Subcutaneous abdominal adipose tissue (tissue), 5 donors: ENCODE measurements at regions not wholly inside any gene's neighbourhood (a gene's known extent, or its start where the extent isn't known, plus 50 kb on each side); places are given as distances from the start of the nearest gene placed in this dataset.

Source experiments
- H3K27ac ChIP-seq: one replicate; pipeline ENCODE4 v1.7.0; 2013; ENCODE audit warnings: low read depth, mild to moderate bottlenecking, inconsistent platforms, low read length, moderate library complexity
- H3K27me3 ChIP-seq, 5 donors: one replicate each; pipeline ENCODE4 v1.7.0; 2013; ENCODE audit warnings: low read length in 5 of 5, inconsistent platforms in 1 of 5; ENCODE audit not compliant: control insufficient read depth in 5 of 5, insufficient read depth in 4 of 5
- H3K36me3 ChIP-seq, 5 donors: one replicate each; pipeline ENCODE4 v1.7.0; 2013; ENCODE audit warnings: low read length in 5 of 5; ENCODE audit not compliant: control insufficient read depth in 5 of 5, insufficient read depth in 5 of 5
- H3K4me1 ChIP-seq, 5 donors: one replicate each; pipeline ENCODE4 v1.7.0; 2013; ENCODE audit warnings: low read length in 5 of 5, mild to moderate bottlenecking in 3 of 5, moderate library complexity in 1 of 5; ENCODE audit not compliant: control insufficient read depth in 5 of 5, insufficient read depth in 5 of 5
- H3K4me3 ChIP-seq, 5 donors: one replicate each; pipeline ENCODE4 v1.7.0; 2013; ENCODE audit warnings: low read length in 5 of 5, low read depth in 1 of 5
- H3K9ac ChIP-seq, 5 donors: one replicate each; pipeline ENCODE4 v1.7.0; 2013; ENCODE audit warnings: low read length in 5 of 5, mild to moderate bottlenecking in 4 of 5, moderate library complexity in 3 of 5
- H3K9me3 ChIP-seq, 5 donors: one replicate each; pipeline ENCODE4 v1.7.0; 2013; ENCODE audit warnings: low read length in 5 of 5; ENCODE audit not compliant: control insufficient read depth in 5 of 5
- donor health status: healthy.
- donor health status: healthy.
- donor health status: healthy.
- donor health status: healthy.
- donor health status: healthy.

DNA sequence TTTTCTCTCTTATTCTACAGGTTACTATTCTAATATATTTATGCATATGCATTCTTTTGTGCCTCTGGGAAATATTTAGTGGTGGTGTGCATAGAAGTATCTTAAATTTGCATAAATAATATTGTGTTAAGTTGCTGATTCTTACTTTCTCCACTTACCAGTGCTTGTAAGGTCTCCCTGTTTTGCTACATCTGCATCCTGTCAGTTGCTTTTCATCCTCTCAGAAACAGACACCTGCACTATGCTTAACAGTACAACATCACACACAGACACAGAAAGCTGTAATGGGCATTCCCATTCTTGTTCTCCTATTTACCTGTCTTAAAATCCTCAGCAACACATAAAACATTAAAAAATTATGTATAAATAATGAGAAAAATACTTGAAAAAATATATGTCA lies 713.3 kb upstream of the RGMB start:
- Histone ChIP-seq H3K9me3 (no peaks in the 10 kb centered on the region), H3K9ac (no peak overlapping the region), H3K4me3 (no peak overlapping the region), H3K27me3 (no peaks in the 10 kb centered on the region), H3K27ac (no peak overlapping the region), H3K4me1 (no peaks in the 10 kb centered on the region), H3K36me3 (no peaks in the 10 kb centered on the region)

DNA sequence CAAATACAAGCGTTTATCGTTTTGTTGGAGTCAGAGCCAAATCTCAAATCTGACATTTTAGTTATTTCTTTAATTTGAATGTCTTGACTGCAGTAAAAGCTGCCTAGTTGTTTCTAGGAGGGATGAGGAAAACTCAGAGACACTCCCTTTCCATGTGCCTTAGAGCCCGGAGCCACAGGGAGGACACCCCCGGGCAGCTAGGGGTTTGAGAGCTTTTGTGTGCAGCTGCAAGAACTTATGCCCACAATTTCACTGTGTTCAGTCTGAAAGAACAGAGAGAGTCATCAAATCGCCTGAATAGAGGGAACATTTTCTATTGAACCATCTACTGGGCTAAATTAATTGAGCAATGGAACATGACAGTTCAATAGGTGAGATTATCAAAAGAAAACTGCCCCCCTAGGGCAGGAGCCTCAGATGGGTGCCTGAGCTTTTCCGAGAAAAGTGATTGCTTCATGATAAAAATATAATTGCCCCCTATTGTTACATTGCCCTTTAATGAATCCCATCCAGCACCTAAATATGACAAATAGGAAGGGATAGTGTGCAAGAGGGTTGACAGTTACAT lies 709.3 kb upstream of the RGMB start:
- Histone ChIP-seq H3K4me3 (no peak overlapping the region), H3K27ac (no peak overlapping the region)

DNA sequence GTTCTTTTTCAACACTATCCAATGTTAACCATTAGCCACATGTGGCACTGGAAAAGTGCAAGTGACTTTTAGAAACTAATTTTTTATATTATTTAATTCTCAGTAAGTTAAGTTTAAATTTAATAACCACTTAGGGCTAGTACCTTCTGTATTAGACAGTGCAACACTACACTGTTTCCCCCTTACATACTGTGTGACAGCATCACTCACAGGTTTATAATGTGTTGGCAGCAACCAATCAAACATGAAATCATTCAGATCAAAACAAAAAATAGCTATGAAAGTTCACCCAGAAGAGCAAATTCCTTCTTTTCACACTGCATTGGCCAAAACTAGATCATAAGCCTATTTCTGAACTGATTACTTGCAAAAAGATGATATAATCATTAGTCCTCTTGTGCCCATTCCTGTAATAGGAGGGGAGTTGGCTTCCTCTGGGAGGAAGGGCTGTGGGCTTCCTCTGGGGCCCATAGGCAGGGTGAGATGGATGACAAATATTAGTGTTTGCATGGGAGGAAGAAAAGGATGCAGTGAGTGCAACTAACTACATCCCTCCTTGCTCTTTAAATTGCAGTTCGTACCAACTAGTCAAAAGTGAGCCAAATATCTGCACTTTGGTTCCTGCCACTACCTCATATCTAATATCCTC lies 708.1 kb upstream of the RGMB start:
- no peak overlapping the region for H3K9ac ChIP-seq

More for the DNA sequence above, 709.3 kb upstream of the RGMB start:
- Histone ChIP-seq H3K4me1 (peaks cover 0 to 4% (median 0%) of the 10 kb centered on the region in 5 donors), H3K9ac (no peak overlapping the region), H3K36me3 (no peaks in the 10 kb centered on the region), H3K9me3 (no peaks in the 10 kb centered on the region), H3K27me3 (no peaks in the 10 kb centered on the region)

DNA sequence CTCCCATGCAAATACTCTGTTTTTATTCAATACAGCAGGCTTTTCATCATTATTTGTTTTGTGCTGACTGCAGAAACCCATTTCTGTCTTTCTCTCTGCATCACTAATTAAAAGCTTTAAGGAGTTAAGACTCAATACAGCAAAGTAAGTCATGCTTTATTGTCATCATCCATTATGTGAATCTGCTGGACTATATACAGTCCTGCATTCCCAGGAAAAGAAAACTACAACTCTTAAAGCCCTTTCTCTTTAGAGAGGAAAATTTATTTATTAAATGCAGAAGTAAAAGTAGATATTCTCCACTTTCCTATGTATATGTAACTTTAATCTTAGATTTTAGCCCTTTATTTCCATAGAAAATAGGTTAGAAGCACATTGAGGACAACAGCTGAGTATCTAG lies 706.6 kb upstream of the RGMB start:
- H3K4me1 ChIP-seq, result peaks cover 0 to 4% (median 0%) of the 10 kb centered on the region in 5 donors
- no peak overlapping the region for H3K27ac ChIP-seq
- H3K9me3 ChIP-seq, result no peaks in the 10 kb centered on the region
- no peaks in the 10 kb centered on the region for H3K27me3 ChIP-seq
- H3K36me3 ChIP-seq, result no peaks in the 10 kb centered on the region
- no peak overlapping the region for H3K9ac ChIP-seq
- no peak overlapping the region for H3K4me3 ChIP-seq

More for the DNA sequence above, 708.1 kb upstream of the RGMB start:
- Histone ChIP-seq H3K27ac (no peak overlapping the region), H3K27me3 (no peaks in the 10 kb centered on the region), H3K4me1 (peaks cover 0 to 4% (median 0%) of the 10 kb centered on the region in 5 donors), H3K9me3 (no peaks in the 10 kb centered on the region), H3K36me3 (no peaks in the 10 kb centered on the region), H3K4me3 (no peak overlapping the region)

DNA sequence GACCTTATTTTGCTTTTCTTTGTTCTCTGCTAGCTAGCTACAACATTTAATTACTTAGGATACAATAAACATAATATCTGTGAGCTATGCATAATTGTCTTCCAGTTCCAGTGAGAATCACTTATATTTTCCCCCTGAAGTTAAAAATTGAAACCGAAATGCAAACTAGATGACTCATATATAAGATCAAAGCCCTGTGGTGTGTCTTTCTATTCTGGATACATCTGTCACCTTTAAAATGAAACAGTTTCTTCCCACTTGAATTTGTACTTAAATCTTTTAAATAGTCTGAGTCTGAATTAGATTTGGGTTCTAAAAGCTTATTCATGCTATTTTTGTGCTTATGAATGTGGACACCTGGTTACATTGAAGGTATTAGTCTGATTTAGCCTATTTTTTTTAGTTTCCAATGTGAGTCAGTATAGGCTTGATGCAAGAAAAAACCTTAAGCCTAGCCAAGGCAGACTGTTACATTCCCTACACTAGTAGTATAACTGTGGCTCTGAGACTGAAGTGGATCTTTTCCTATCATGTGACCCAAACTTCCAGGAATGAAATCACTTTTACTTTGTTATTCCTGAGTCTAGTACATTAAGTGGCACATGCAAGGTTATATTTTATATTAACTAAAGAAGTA lies 703.5 kb upstream of the RGMB start:
- Histone ChIP-seq H3K9ac (no peak overlapping the region), H3K4me1 (peaks cover 0 to 4% (median 0%) of the 10 kb centered on the region in 5 donors), H3K4me3 (no peak overlapping the region), H3K27ac (no peak overlapping the region), H3K9me3 (no peaks in the 10 kb centered on the region), H3K27me3 (no peaks in the 10 kb centered on the region), H3K36me3 (no peaks in the 10 kb centered on the region)

DNA sequence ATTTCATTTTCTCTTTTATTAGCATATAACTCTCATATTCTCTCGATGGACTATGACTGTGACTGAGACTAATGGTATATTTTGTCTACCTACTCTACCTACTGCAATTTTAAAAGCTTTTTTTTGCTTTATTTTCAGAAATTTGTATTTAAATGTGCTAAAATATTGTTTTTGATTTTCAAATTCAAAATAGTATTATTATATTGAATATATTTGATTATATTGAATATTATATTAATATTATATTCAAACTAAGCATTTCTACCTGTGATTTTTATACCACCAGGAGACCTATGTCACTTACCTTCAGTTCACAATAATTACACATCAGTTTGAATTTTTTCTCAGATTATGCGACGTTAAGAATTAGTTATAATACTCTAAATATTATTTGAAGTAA lies 700.5 kb upstream of the RGMB start:
- Histone ChIP-seq H3K36me3 (no peaks in the 10 kb centered on the region), H3K9ac (no peak overlapping the region)

DNA sequence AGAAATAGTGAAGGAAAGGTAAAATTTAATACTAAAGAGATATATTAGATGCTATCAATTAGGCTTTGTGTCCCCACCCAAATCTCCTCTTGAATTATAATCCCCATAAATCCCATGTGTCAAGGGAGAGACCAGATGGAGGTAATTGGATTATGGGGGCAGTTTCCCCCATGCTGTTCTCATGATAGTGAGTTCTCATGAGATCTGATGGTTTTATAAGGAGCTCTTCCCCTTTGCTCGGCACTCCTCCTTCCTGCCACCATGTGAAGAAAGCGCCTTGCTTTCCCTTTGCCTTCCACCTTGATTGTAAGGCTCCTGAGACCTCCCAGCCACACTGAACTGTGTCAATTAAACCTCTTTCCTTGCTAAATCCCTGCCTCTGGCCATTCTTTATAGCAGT lies 697.0 kb upstream of the RGMB start:
- no peaks in the 10 kb centered on the region for H3K27me3 ChIP-seq
- no peaks in the 10 kb centered on the region for H3K9me3 ChIP-seq
- H3K36me3 ChIP-seq, result no peaks in the 10 kb centered on the region
- no peaks in the 10 kb centered on the region for H3K4me1 ChIP-seq
- no peak overlapping the region for H3K9ac ChIP-seq
- no peak overlapping the region for H3K4me3 ChIP-seq
- no peak overlapping the region for H3K27ac ChIP-seq

More for the DNA sequence above, 700.5 kb upstream of the RGMB start:
- Histone ChIP-seq H3K27ac (no peak overlapping the region), H3K9me3 (no peaks in the 10 kb centered on the region), H3K27me3 (no peaks in the 10 kb centered on the region), H3K4me3 (no peak overlapping the region), H3K4me1 (no peaks in the 10 kb centered on the region)

DNA sequence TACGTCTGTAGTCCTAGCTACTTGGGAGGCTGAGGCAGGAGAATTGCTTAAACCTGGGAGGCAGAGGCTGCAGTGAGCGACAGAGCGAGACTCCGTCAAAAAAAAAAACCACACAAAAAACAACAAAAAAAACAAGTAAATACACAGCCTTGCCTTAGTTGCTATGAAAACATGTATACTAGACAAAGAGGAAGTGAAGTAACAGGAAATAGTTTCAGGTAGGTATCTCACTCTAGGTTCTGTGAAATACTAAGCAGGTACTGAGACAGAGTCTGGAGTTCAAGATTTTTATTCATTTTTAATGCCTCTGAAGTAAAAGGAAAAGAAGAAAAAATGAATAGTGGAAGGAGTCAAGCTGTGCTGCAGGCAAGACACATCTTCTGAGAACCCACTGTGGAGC lies 687.9 kb upstream of the RGMB start:
- no peak overlapping the region for H3K27ac ChIP-seq
- H3K4me3 ChIP-seq, result no peak overlapping the region
- no peaks in the 10 kb centered on the region for H3K27me3 ChIP-seq
- no peak overlapping the region for H3K9ac ChIP-seq
- no peaks in the 10 kb centered on the region for H3K4me1 ChIP-seq
- H3K9me3 ChIP-seq, result no peaks in the 10 kb centered on the region
- no peaks in the 10 kb centered on the region for H3K36me3 ChIP-seq

DNA sequence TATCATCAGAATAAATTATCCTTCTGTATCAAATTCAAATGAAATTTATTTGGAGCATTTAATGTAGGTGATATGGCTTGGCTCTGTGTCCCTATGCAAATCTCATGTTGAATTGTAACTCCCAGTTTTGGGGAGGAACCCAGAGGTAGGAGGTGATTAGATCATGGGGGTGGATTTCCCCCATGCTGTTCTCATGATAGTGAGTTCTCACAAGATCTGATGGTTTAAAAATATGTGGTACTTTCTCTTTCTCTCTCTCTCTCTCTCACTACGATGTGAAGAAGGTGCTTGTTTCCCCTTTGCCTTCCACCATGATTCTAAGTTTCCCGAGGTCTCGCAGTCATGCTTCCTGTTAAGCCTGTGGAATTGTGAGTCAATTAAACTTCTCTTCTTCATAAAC lies 678.4 kb upstream of the RGMB start:
- no peak overlapping the region for H3K27ac ChIP-seq
- peaks cover 0 to 10% (median 0%) of the 10 kb centered on the region in 5 donors for H3K4me1 ChIP-seq
- H3K27me3 ChIP-seq, result no peaks in the 10 kb centered on the region
- no peak overlapping the region for H3K9ac ChIP-seq
- no peaks in the 10 kb centered on the region for H3K36me3 ChIP-seq
- no peaks in the 10 kb centered on the region for H3K9me3 ChIP-seq
- no peak overlapping the region for H3K4me3 ChIP-seq

DNA sequence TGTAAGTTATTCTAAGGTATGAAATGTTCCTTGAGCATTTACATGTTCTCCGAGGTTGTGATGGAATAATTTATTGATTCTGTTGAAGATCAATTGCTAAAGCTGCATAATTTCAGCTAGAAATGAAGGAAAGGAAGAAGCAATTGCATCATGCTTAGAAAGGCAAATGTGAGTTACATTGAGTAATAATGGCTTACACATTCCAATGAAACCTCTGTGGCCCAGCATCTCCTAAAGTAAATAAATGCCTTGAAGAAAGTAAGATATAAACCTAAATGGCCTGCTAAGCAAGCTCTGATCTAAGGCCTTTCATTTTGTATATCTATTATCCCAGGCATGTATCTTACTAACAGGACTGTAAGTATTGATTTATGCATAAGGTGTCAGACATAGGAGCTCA lies 677.3 kb upstream of the RGMB start:
- H3K4me1 ChIP-seq, result peaks cover 0 to 11% (median 0%) of the 10 kb centered on the region in 5 donors
- no peak overlapping the region for H3K9ac ChIP-seq
- no peaks in the 10 kb centered on the region for H3K36me3 ChIP-seq
- no peak overlapping the region for H3K4me3 ChIP-seq
- H3K27me3 ChIP-seq, result no peaks in the 10 kb centered on the region
- H3K27ac ChIP-seq, result no peak overlapping the region
- no peaks in the 10 kb centered on the region for H3K9me3 ChIP-seq
